ENCODE measurements at regions not wholly inside any gene's neighbourhood (a gene's known extent, or its start where the extent isn't known, plus 50 kb on each side); places are given as distances from the start of the nearest gene placed in this dataset.

DNA sequence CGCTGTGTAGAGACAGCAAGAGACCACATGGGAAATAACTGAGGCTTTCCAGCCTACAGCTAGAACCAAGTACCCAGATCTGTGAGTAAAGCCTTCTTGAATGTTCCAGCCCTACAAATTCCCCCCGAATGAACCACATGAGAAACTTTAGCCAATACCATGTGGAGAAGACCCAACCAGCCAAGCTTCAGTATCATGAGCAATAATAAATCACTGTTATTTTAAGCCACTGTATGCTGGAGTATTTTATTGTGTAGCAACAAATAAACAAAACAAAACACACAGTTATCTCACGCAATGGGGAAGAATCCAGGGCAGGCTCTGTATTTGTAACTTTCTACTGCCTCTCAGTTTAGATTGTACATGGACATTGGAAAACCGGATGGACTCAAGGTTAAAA lies 426.2 kb downstream of the CDH11 start:
- POLR2A ChIA-PET: no interaction called here
- Mint-ChIP-seq H3K27me3 (no peaks in the 10 kb centered on the region), H3K36me3 (ENCODE audit: low read depth) (no peaks in the 10 kb centered on the region), H3K4me1 (ENCODE audit: low read depth) (no peaks in the 10 kb centered on the region), H3K4me3 (no peak overlapping the region), H3K27ac (no peak overlapping the region), H3K9me3 (peaks cover 8% of the 10 kb centered on the region)
- TF ChIP-seq, protein P1, sequence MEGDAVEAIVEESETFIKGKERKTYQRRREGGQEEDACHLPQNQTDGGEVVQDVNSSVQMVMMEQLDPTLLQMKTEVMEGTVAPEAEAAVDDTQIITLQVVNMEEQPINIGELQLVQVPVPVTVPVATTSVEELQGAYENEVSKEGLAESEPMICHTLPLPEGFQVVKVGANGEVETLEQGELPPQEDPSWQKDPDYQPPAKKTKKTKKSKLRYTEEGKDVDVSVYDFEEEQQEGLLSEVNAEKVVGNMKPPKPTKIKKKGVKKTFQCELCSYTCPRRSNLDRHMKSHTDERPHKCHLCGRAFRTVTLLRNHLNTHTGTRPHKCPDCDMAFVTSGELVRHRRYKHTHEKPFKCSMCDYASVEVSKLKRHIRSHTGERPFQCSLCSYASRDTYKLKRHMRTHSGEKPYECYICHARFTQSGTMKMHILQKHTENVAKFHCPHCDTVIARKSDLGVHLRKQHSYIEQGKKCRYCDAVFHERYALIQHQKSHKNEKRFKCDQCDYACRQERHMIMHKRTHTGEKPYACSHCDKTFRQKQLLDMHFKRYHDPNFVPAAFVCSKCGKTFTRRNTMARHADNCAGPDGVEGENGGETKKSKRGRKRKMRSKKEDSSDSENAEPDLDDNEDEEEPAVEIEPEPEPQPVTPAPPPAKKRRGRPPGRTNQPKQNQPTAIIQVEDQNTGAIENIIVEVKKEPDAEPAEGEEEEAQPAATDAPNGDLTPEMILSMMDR (IDR thresholded peaks at IDR 0.05): no peak
- Histone ChIP-seq H3K4me3 (ENCODE audit: low read length) (no peak overlapping the region), H3K27ac (ENCODE audit: low read depth in 1 of 2, low read length in 2 of 2) (no peak overlapping the region), H3K27me3 (ENCODE audit: control insufficient read depth in 1 of 2, insufficient read depth in 2 of 2, low read length in 2 of 2) (no peaks in the 10 kb centered on the region), H3K36me3 (ENCODE audit: insufficient read depth, low read length) (no peaks in the 10 kb centered on the region), H3K9me3 (ENCODE audit: control insufficient read depth in 1 of 2, insufficient read depth in 1 of 2, low read length in 2 of 2) (peaks cover 4 to 5% of the 10 kb centered on the region in 2 experiments), H3K4me1 (ENCODE audit: insufficient read depth, low read length) (no peaks in the 10 kb centered on the region)
- intact Hi-C loops (cut with DNase I, micrococcal nuclease): no loop called here
- DNase-seq (no peak), ATAC-seq (ENCODE audit: poor library complexity) (no peak)
- CTCF ChIA-PET: no interaction called here

DNA sequence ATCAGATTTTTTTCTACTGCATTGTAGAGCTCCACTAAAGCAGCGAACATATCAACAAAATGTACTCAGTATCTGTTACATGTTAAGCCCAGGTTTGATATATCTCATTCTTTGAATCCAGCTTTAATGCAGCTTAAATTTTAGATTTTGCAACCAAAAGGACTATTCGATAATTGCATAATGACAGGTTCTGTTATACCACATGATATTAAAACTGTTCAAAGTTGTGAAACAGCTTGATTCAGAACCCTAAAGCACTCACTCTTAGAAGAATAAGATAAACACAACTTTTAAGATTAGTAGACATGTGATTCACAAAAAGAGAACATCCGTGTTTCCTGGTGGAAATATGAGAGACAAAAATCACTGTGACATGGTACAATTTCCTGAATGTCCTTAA lies 427.9 kb downstream of the CDH11 start:
- no peak overlapping the region for H3K27ac ChIP-seq (ENCODE audit: low read depth in 1 of 2, low read length in 2 of 2)
- Mint-ChIP-seq H3K4me1 (ENCODE audit: low read depth) (no peaks in the 10 kb centered on the region), H3K36me3 (ENCODE audit: low read depth) (no peaks in the 10 kb centered on the region), H3K9me3 (peaks cover 11% of the 10 kb centered on the region), H3K27ac (no peak overlapping the region), H3K27me3 (no peaks in the 10 kb centered on the region), H3K4me3 (no peak overlapping the region)
- H3K27me3 ChIP-seq (ENCODE audit: control insufficient read depth in 1 of 2, insufficient read depth in 2 of 2, low read length in 2 of 2): no peaks in the 10 kb centered on the region
- H3K36me3 ChIP-seq (ENCODE audit: insufficient read depth, low read length): no peaks in the 10 kb centered on the region
- DNase-seq (no peak), ATAC-seq (ENCODE audit: poor library complexity) (no peak)
- TF ChIP-seq, protein P1 (IDR thresholded peaks at IDR 0.05): no peak
- no peaks in the 10 kb centered on the region for H3K4me1 ChIP-seq (ENCODE audit: insufficient read depth, low read length)
- H3K9me3 ChIP-seq (ENCODE audit: control insufficient read depth in 1 of 2, insufficient read depth in 1 of 2, low read length in 2 of 2): peaks cover 0 to 4% of the 10 kb centered on the region in 2 experiments
- H3K4me3 ChIP-seq (ENCODE audit: low read length): no peak overlapping the region
- ChIA-PET POLR2A (no interaction called here), CTCF (interaction anchor here (1.4 kb wide), 1 partner anchor 10 kb away, joined by 5 read pairs; no protein-coding TSS in a partner anchor)
- intact Hi-C loops (cut with DNase I, micrococcal nuclease): no loop called here

DNA sequence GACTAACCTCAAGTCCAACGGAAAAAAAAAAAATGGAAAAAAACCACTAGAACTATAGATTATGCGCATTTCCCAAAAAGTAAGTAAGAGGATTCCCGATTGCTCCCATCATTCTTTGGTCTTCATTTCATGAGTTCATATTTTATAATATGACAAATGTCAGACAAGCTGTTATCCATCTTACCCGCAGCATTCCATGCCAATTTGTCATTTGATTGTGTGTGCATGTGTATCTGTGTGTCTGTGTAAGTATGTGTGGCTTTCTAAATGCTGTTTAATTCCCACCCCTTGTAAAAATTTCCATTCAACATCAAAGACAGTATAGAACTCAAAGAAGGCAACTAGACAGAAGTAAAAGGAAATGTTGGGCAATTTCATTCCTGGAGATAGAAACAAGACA lies 434.1 kb downstream of the CDH11 start:
- POLR2A ChIA-PET: no interaction called here
- Mint-ChIP-seq H3K27ac (no peak overlapping the region), H3K4me3 (no peak overlapping the region)

More for the DNA sequence above, 434.1 kb downstream of the CDH11 start:
- H3K9me3 ChIP-seq (ENCODE audit: control insufficient read depth in 1 of 2, insufficient read depth in 1 of 2, low read length in 2 of 2): no peaks in the 10 kb centered on the region
- H3K36me3 ChIP-seq (ENCODE audit: insufficient read depth, low read length): no peaks in the 10 kb centered on the region
- no peaks in the 10 kb centered on the region for H3K4me1 ChIP-seq (ENCODE audit: insufficient read depth, low read length)
- TF ChIP-seq, protein P1 (IDR thresholded peaks at IDR 0.05): no peak
- Mint-ChIP-seq H3K4me1 (ENCODE audit: low read depth) (no peaks in the 10 kb centered on the region), H3K9me3 (peaks cover 16% of the 10 kb centered on the region), H3K27me3 (no peaks in the 10 kb centered on the region), H3K36me3 (ENCODE audit: low read depth) (no peaks in the 10 kb centered on the region)
- no peaks in the 10 kb centered on the region for H3K27me3 ChIP-seq (ENCODE audit: control insufficient read depth in 1 of 2, insufficient read depth in 2 of 2, low read length in 2 of 2)
- ATAC-seq (ENCODE audit: poor library complexity) (no peak), DNase-seq (no peak)
- CTCF ChIA-PET: no interaction called here
- H3K27ac ChIP-seq (ENCODE audit: low read depth in 1 of 2, low read length in 2 of 2): no peak overlapping the region
- H3K4me3 ChIP-seq (ENCODE audit: low read length): no peak overlapping the region
- intact Hi-C loops (cut with DNase I, micrococcal nuclease): no loop called here

All from CD4-positive, alpha-beta T cell (primary cell).